ENCODE measurements at regions not wholly inside any gene's neighbourhood (a gene's known extent, or its start where the extent isn't known, plus 50 kb on each side); places are given as distances from the start of the nearest gene placed in this dataset.
"Not testable (repeated sequence)": the region's sequence is repeated elsewhere in the genome, so short reads cannot be mapped to it uniquely, and the experiment has no call there.

- Histone ChIP-seq H3K9me3 (no peaks in the 10 kb centered on the region), H3K4me1 (no peaks in the 10 kb centered on the region), H3K27me3 (no peaks in the 10 kb centered on the region), H3K36me3 (no peaks in the 10 kb centered on the region), H3K4me3 (no peak overlapping the region), H3K27ac (no peak overlapping the region)
- no peak for DNase-seq
- intact Hi-C loops (cut with DNase I), result no loop called here
- no peak for TF ChIP-seq CTCF (IDR thresholded peaks at IDR 0.05)
- ATAC-seq, result no peak
Measured at GRCh38 chr9:24712206-24712605, 166.5 kb upstream of the IZUMO3 start.

- H3K27me3 ChIP-seq, result no peaks in the 10 kb centered on the region
- no peaks in the 10 kb centered on the region for H3K36me3 ChIP-seq
- no peaks in the 10 kb centered on the region for H3K4me1 ChIP-seq
- no peak overlapping the region for H3K27ac ChIP-seq
- no peaks in the 10 kb centered on the region for H3K9me3 ChIP-seq
- no peak overlapping the region for H3K4me3 ChIP-seq
- intact Hi-C loops (cut with DNase I), result no loop called here
- ATAC-seq (no peak), DNase-seq (no peak)
- TF ChIP-seq CTCF (IDR thresholded peaks at IDR 0.05), result no peak
Measured at GRCh38 chr9:24708814-24709213, 163.1 kb upstream of the IZUMO3 start.

DNA sequence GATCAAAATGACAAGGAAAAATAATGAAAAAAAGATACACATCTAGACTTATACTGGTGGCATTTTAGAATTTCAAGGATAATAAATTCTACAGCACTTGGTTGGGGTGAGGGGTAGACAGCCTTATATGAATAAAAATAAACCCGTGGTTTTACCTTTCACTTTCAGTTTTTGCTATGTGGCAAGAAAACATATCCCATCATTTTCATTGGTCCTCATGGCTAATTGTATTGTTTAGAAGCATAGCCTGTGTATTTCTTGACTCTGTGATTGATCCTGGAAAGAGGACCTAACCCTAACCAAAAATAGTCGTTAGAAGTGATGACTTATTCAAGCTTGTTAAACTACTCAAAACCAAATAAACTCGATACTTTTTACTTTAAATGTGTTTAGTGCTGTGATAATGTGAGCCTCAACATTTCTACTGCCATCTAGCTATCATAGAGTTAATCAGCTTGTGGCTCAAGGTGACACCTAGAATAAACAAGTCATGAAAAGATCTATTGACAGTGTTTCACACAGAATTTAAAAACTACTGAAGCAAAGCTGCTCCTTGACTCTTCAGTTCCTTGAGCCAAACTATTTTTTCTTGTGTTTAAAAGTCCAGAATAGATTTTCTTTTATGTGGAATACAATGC, 153.3 kb upstream of the IZUMO3 start:
- ATAC-seq (no peak), DNase-seq (no peak)
- Histone ChIP-seq H3K9me3 (no peaks in the 10 kb centered on the region), H3K36me3 (no peaks in the 10 kb centered on the region), H3K27ac (no peak overlapping the region), H3K27me3 (no peaks in the 10 kb centered on the region), H3K4me1 (no peaks in the 10 kb centered on the region), H3K4me3 (no peak overlapping the region)
- intact Hi-C loops (cut with DNase I), result no loop called here
- no peak for TF ChIP-seq CTCF (IDR thresholded peaks at IDR 0.05)

GRCh38 chr9:24672336-24672735, 126.6 kb upstream of the IZUMO3 start:
- Histone ChIP-seq H3K4me1 (no peaks in the 10 kb centered on the region), H3K27ac (no peak overlapping the region), H3K9me3 (no peaks in the 10 kb centered on the region), H3K27me3 (no peaks in the 10 kb centered on the region), H3K4me3 (no peak overlapping the region), H3K36me3 (no peaks in the 10 kb centered on the region)
- intact Hi-C loops (cut with DNase I), result no loop called here
- no peak for ATAC-seq
- no peak for TF ChIP-seq CTCF (IDR thresholded peaks at IDR 0.05)
- no peak for DNase-seq

- no peak for TF ChIP-seq CTCF (IDR thresholded peaks at IDR 0.05)
Measured at GRCh38 chr9:24657387-24657786, 111.7 kb upstream of the IZUMO3 start.

DNA sequence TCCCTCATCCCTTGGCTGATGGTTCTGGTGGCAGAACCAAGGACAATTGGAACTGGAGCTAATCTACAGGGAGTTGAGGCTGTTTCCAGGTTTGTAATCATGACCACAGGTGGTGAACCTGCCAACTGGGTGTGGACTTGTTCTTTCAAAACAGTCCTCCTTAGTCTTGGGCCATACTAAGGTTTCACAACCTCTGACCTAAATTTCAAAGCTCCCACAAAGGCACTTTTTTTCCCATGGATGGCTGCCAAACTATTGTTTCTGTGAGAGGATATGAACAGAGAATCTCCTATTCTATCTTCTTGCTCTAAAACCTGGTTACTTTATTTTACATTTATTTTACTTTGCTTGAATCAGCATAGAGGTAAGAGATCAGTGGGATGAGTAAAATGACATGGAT, 106.5 kb upstream of the IZUMO3 start:
- no peak overlapping the region for H3K4me3 ChIP-seq
- no peaks in the 10 kb centered on the region for H3K4me1 ChIP-seq
- no peak for TF ChIP-seq CTCF (IDR thresholded peaks at IDR 0.05)
- no peak for DNase-seq
- no peak for ATAC-seq
- no peaks in the 10 kb centered on the region for H3K27me3 ChIP-seq
- H3K36me3 ChIP-seq, result no peaks in the 10 kb centered on the region
- no peaks in the 10 kb centered on the region for H3K9me3 ChIP-seq
- H3K27ac ChIP-seq, result no peak overlapping the region
- intact Hi-C loops (cut with DNase I), result no loop called here

More at GRCh38 chr9:24657387-24657786, 111.7 kb upstream of the IZUMO3 start:
- no peak for DNase-seq
- intact Hi-C loops (cut with DNase I), result no loop called here
- Histone ChIP-seq H3K27me3 (no peaks in the 10 kb centered on the region), H3K4me1 (no peaks in the 10 kb centered on the region), H3K9me3 (no peaks in the 10 kb centered on the region), H3K4me3 (no peak overlapping the region), H3K27ac (no peak overlapping the region), H3K36me3 (no peaks in the 10 kb centered on the region)
- ATAC-seq, result no peak

GRCh38 chr9:24628809-24629208, 83.1 kb upstream of the IZUMO3 start:
- H3K27me3 ChIP-seq; ATAC-seq; H3K27ac ChIP-seq; DNase-seq; intact Hi-C loops (cut with DNase I); H3K4me1 ChIP-seq; H3K4me3 ChIP-seq; H3K36me3 ChIP-seq; H3K9me3 ChIP-seq: not testable (repeated sequence)

Data from upper lobe of right lung (tissue), 1 donor.